ENCODE measurements at regions not wholly inside any gene's neighbourhood (a gene's known extent, or its start where the extent isn't known, plus 50 kb on each side); places are given as distances from the start of the nearest gene placed in this dataset.

- TF ChIP-seq, protein P1, sequence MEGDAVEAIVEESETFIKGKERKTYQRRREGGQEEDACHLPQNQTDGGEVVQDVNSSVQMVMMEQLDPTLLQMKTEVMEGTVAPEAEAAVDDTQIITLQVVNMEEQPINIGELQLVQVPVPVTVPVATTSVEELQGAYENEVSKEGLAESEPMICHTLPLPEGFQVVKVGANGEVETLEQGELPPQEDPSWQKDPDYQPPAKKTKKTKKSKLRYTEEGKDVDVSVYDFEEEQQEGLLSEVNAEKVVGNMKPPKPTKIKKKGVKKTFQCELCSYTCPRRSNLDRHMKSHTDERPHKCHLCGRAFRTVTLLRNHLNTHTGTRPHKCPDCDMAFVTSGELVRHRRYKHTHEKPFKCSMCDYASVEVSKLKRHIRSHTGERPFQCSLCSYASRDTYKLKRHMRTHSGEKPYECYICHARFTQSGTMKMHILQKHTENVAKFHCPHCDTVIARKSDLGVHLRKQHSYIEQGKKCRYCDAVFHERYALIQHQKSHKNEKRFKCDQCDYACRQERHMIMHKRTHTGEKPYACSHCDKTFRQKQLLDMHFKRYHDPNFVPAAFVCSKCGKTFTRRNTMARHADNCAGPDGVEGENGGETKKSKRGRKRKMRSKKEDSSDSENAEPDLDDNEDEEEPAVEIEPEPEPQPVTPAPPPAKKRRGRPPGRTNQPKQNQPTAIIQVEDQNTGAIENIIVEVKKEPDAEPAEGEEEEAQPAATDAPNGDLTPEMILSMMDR (IDR thresholded peaks at IDR 0.05), result no peak
- no peak for TF ChIP-seq POLR2A (IDR thresholded peaks at IDR 0.05)
Observed at GRCh38 chr1:34610063-34610462, 144.8 kb upstream of the GJB5 start.

Data from thyroid gland (tissue), 4 donors.